ENCODE measurements at regions not wholly inside any gene's neighbourhood (a gene's known extent, or its start where the extent isn't known, plus 50 kb on each side); places are given as distances from the start of the nearest gene placed in this dataset.

DNA sequence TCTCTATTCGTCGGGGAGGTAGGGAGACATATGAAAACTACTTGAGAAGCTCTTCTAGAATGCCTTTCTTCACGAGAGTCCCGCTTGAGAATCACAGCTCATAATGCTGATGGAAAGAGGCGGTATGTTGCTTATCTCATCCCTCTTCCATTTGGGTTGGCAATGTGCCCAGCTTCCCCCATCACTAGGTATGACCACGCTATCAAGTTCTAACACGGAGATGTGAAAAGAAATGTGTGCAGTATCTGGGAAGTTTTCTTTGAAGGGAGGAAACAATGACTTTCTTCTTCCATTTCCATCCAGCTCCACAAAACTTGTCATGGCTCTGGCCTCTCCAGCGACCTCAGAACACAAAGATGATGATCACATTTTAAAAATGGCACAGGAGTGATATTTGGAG, 742.4 kb downstream of the DCDC2C start:
- TF ChIP-seq, protein P1, sequence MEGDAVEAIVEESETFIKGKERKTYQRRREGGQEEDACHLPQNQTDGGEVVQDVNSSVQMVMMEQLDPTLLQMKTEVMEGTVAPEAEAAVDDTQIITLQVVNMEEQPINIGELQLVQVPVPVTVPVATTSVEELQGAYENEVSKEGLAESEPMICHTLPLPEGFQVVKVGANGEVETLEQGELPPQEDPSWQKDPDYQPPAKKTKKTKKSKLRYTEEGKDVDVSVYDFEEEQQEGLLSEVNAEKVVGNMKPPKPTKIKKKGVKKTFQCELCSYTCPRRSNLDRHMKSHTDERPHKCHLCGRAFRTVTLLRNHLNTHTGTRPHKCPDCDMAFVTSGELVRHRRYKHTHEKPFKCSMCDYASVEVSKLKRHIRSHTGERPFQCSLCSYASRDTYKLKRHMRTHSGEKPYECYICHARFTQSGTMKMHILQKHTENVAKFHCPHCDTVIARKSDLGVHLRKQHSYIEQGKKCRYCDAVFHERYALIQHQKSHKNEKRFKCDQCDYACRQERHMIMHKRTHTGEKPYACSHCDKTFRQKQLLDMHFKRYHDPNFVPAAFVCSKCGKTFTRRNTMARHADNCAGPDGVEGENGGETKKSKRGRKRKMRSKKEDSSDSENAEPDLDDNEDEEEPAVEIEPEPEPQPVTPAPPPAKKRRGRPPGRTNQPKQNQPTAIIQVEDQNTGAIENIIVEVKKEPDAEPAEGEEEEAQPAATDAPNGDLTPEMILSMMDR (conservative IDR thresholded peaks at IDR 0.05; ENCODE audit: low read length), result no peak
- TF ChIP-seq EZH2phosphoT487 (IDR thresholded peaks at IDR 0.05; ENCODE audit: borderline replicate concordance), result no peak
